H1 (cell line): ENCODE measurements at regions not wholly inside any gene's neighbourhood (a gene's known extent, or its start where the extent isn't known, plus 50 kb on each side); places are given as distances from the start of the nearest gene placed in this dataset.
A peak's percentile ranks its signal among the peaks of the same experiment; 100 is the strongest.

Experiments used
- CTCF ChIA-PET: fragments of 300-600 bp; sonication (Branson Sonifier 250); formaldehyde crosslinking; loops from one replicate; lab custom pipeline; 2021; ENCODE audit not compliant: partially characterized antibody; lab: Charles Lee
- POLR2A ChIA-PET: fragments of 300-600 bp; sonication (Branson Sonifier 250); formaldehyde crosslinking; loops from one replicate; lab custom pipeline; 2021; ENCODE audit warnings: inconsistent platforms; ENCODE audit not compliant: partially characterized antibody; lab: Charles Lee
- DNase-seq, 2 experiments: peaks; one replicate each; pipeline versions ENCODE4 v3.0.0 to v3.0.0-alpha.2; 2010 to 2022; ENCODE audit warnings: low spot score in 2 of 2, low read depth in 1 of 2, mixed read lengths in 1 of 2
- FAIRE-seq: peaks from 2 replicates; lab custom pipeline; 2011; peaks lifted over from hg19 to GRCh38; lab: Jason Lieb, UNC
- H2AFZ ChIP-seq: 2 replicates; pipeline ENCODE4 v1.8.1; 2012; ENCODE audit warnings: low read length, inconsistent platforms
- H2AK5ac ChIP-seq: 2 replicates; pipeline ENCODE4 v1.6.1; 2013; ENCODE audit warnings: low read depth, low read length
- H2BK120ac ChIP-seq: replicated peaks from 2 replicates; pipeline ENCODE3; 2013; ENCODE audit warnings: low read depth, low read length, inconsistent platforms
- H2BK12ac ChIP-seq: 2 replicates; pipeline ENCODE4 v1.6.1; 2013; ENCODE audit warnings: low read depth, low read length
- H2BK15ac ChIP-seq: 2 replicates; pipeline ENCODE4 v1.6.1; 2013; ENCODE audit warnings: low read length
- H2BK20ac ChIP-seq: 2 replicates; pipeline ENCODE4 v1.6.1; 2013; ENCODE audit warnings: low read length
- H2BK5ac ChIP-seq: 2 replicates; pipeline ENCODE4 v1.6.1; 2013; ENCODE audit warnings: low read depth, low read length
- H3K14ac ChIP-seq: 2 replicates; pipeline ENCODE4 v1.6.1; 2013; ENCODE audit warnings: inconsistent platforms; ENCODE audit not compliant: insufficient read length
- H3K18ac ChIP-seq: 2 replicates; pipeline ENCODE4 v1.6.1; 2013; ENCODE audit warnings: low read length; ENCODE audit errors: extremely low read depth
- H3K23ac ChIP-seq: 2 replicates; pipeline ENCODE4 v1.6.1; 2013; ENCODE audit warnings: inconsistent platforms; ENCODE audit not compliant: insufficient read length
- H3K23me2 ChIP-seq: 2 replicates; pipeline ENCODE4 v1.6.1; 2013; ENCODE audit warnings: low read depth, low read length
- H3K27ac ChIP-seq: 2 replicates; pipeline ENCODE4 v1.6.1; 2011; ENCODE audit warnings: low read depth, low read length, inconsistent platforms
- H3K27me3 ChIP-seq, 4 experiments: replicated peaks in 1 of 4; 1 replicate in 1 of 4; 2 replicates in 3 of 4; pipeline versions ENCODE4 v1.6.1 to v1.8.1; 2011 to 2013; ENCODE audit warnings: low read length in 3 of 4, mild to moderate bottlenecking in 3 of 4, inconsistent platforms in 2 of 4, mixed read lengths in 2 of 4, moderate library complexity in 1 of 4; ENCODE audit not compliant: control insufficient read depth in 3 of 4, insufficient read depth in 3 of 4; ENCODE audit errors: extremely low read depth in 1 of 4
- H3K36me3 ChIP-seq, 4 experiments: 2 replicates each; pipeline versions ENCODE4 v1.6.1 to v1.8.1; 2011 to 2013; ENCODE audit warnings: mild to moderate bottlenecking in 4 of 4, low read length in 3 of 4, moderate library complexity in 2 of 4, control low read depth in 1 of 4, inconsistent platforms in 1 of 4; ENCODE audit not compliant: insufficient read depth in 4 of 4, control insufficient read depth in 2 of 4
- H3K4ac ChIP-seq: replicated peaks from 2 replicates; pipeline ENCODE3; 2013; ENCODE audit warnings: low read length, low read depth, mixed read lengths, inconsistent platforms; ENCODE audit not compliant: insufficient read length
- H3K4me1 ChIP-seq, 4 experiments: replicated peaks in 1 of 4; 1 replicate in 1 of 4; 2 replicates in 3 of 4; pipeline versions ENCODE4 v1.6.1 to v1.8.1; 2011 to 2013; ENCODE audit warnings: low read length in 3 of 4, inconsistent platforms in 2 of 4, mixed read lengths in 1 of 4; ENCODE audit not compliant: insufficient read depth in 4 of 4, control insufficient read depth in 3 of 4
- H3K4me2 ChIP-seq, 2 experiments: 2 replicates each; pipeline versions ENCODE4 v1.6.1 to v1.8.1; 2011 to 2013; ENCODE audit warnings: low read depth in 2 of 2, low read length in 2 of 2, control low read depth in 1 of 2, inconsistent platforms in 1 of 2, mild to moderate bottlenecking in 1 of 2; ENCODE audit not compliant: insufficient read depth in 1 of 2
- H3K4me3 ChIP-seq, 4 experiments: fragments of 200-600, 300-600 bp in 1 of 4; sonication (generic), shearing (Covaris generic), sonication (Bioruptor Twin) in 1 of 4; 2 replicates each; pipeline versions ENCODE4 v1.5.1 to v1.8.1; 2011 to 2016; ENCODE audit warnings: low read length in 4 of 4, low read depth in 3 of 4, control low read depth in 2 of 4, inconsistent platforms in 2 of 4, mild to moderate bottlenecking in 2 of 4, mixed read lengths in 1 of 4, moderate library complexity in 1 of 4; ENCODE audit not compliant: insufficient read depth in 2 of 4; ENCODE audit errors: extremely low read depth in 1 of 4
- H3K56ac ChIP-seq: replicated peaks from 2 replicates; pipeline ENCODE3; 2013; ENCODE audit warnings: low read depth, mild to moderate bottlenecking, mixed read lengths, low read length, inconsistent platforms; ENCODE audit not compliant: insufficient read length
- H3K79me1 ChIP-seq: 2 replicates; pipeline ENCODE4 v1.6.1; 2013; ENCODE audit warnings: low read depth, low read length, control low read depth
- H3K79me2 ChIP-seq, 2 experiments: 2 replicates each; pipeline versions ENCODE4 v1.6.1 to v1.8.1; 2012 to 2013; ENCODE audit warnings: low read length in 2 of 2, mild to moderate bottlenecking in 2 of 2, inconsistent platforms in 1 of 2; ENCODE audit not compliant: insufficient read depth in 2 of 2, control insufficient read depth in 1 of 2
- H3K9ac ChIP-seq, 4 experiments: replicated peaks in 1 of 4; 1 replicate in 1 of 4; 2 replicates in 3 of 4; pipeline versions ENCODE4 v1.6.1 to v1.8.1; 2011 to 2013; ENCODE audit warnings: low read depth in 3 of 4, low read length in 3 of 4, control low read depth in 2 of 4, mild to moderate bottlenecking in 2 of 4, moderate library complexity in 2 of 4, inconsistent platforms in 1 of 4; ENCODE audit errors: extremely low read depth in 1 of 4
- H3K9me3 ChIP-seq, 2 experiments: 2 replicates each; pipeline versions ENCODE4 v1.6.1 to v1.8.1; 2012 to 2013; ENCODE audit warnings: mild to moderate bottlenecking in 2 of 2, moderate library complexity in 2 of 2, control low read depth in 1 of 2, inconsistent platforms in 1 of 2, low read depth in 1 of 2, low read length in 1 of 2, mixed read lengths in 1 of 2; ENCODE audit not compliant: insufficient read depth in 2 of 2
- H4K20me1 ChIP-seq, 2 experiments: replicated peaks in 1 of 2; 2 replicates each; pipeline versions ENCODE3 to v1.8.1; 2011 to 2013; ENCODE audit warnings: inconsistent platforms in 2 of 2, low read length in 2 of 2, mild to moderate bottlenecking in 1 of 2; ENCODE audit not compliant: insufficient read depth in 2 of 2, control insufficient read depth in 1 of 2
- H4K5ac ChIP-seq: 2 replicates; pipeline ENCODE4 v1.6.1; 2013; ENCODE audit warnings: low read length, low read depth, mixed read lengths, inconsistent platforms; ENCODE audit not compliant: insufficient read length
- H4K8ac ChIP-seq: 2 replicates; pipeline ENCODE4 v1.8.0; 2013; ENCODE audit warnings: mild to moderate bottlenecking, moderate library complexity, low read length, inconsistent platforms; ENCODE audit not compliant: insufficient read depth; ENCODE audit errors: extremely low read depth
- H4K91ac ChIP-seq: replicated peaks from 2 replicates; pipeline ENCODE3; 2013; ENCODE audit warnings: low read length, mixed read lengths, inconsistent platforms; ENCODE audit not compliant: insufficient read length
- BCL11A ChIP-seq, 2 experiments: IDR thresholded peaks; one replicate each; pipeline ENCODE4 v1.6.1; 2011; ENCODE audit warnings: low read depth in 2 of 2, low read length in 2 of 2, mild to moderate bottlenecking in 2 of 2
- CBX5 ChIP-seq: fragments of 300-800, 300-1000 bp; sonication (generic); IDR thresholded peaks from 2 replicates; pipeline ENCODE4 v1.7.1; 2016; ENCODE audit warnings: antibody characterized with exemption, low read length, low read depth
- CHD2 ChIP-seq: IDR thresholded peaks from 2 replicates; pipeline ENCODE4 v1.6.1; 2012; ENCODE audit warnings: low read length, improper control_type of control experiment
- CTBP2 ChIP-seq: IDR thresholded peaks from 2 replicates; pipeline ENCODE4 v1.7.0; 2011; ENCODE audit warnings: borderline replicate concordance, mild to moderate bottlenecking, moderate library complexity, mixed read lengths, low read length; ENCODE audit not compliant: insufficient read depth, insufficient read length
- FOSL1 ChIP-seq: IDR thresholded peaks from 2 replicates; pipeline ENCODE4 v1.6.1; 2011; ENCODE audit warnings: mild to moderate bottlenecking, low read depth, low read length, moderate library complexity; ENCODE audit not compliant: insufficient read depth
- GTF2F1 ChIP-seq: IDR thresholded peaks from 2 replicates; pipeline ENCODE4 v1.6.1; 2012; ENCODE audit warnings: low read depth, low read length, improper control_type of control experiment, borderline replicate concordance
- JUND ChIP-seq: IDR thresholded peaks from 2 replicates; pipeline ENCODE4 v1.6.1; 2011; ENCODE audit warnings: mild to moderate bottlenecking, improper control_type of control experiment, low read length
- RNF2 ChIP-seq: fragments of 200-900, 300-1000 bp; sonication (generic); IDR thresholded peaks from 2 replicates; pipeline ENCODE4 v1.7.1; 2016; ENCODE audit warnings: borderline replicate concordance, low read depth, mild to moderate bottlenecking, antibody characterized with exemption, low read length; ENCODE audit not compliant: poor library complexity, severe bottlenecking; ENCODE audit errors: missing control alignments
- SUZ12 ChIP-seq: fragments of 200-600 bp; sonication (generic); IDR thresholded peaks from 2 replicates; pipeline ENCODE4 v1.6.1; 2012; ENCODE audit warnings: mild to moderate bottlenecking, inconsistent platforms, low read length, moderate library complexity, mixed read lengths
- TAF1 ChIP-seq: IDR thresholded peaks from 2 replicates; pipeline ENCODE4 v1.6.1; 2011; ENCODE audit warnings: mild to moderate bottlenecking, low read depth, low read length
- WGBS, 2 experiments: shearing (Covaris generic) in 1 of 2; methylation state at CpG; one replicate each; pipeline versions ENCODE4 v1.1.6 to v1.1.7; 2013 to 2015; ENCODE audit warnings: low lambda C conversion rate in 2 of 2, mixed read lengths in 2 of 2, inconsistent platforms in 1 of 2, low coverage in 1 of 2, missing lambda C conversion rate in 1 of 2; ENCODE audit not compliant: insufficient replicate concordance in 2 of 2, insufficient coverage in 1 of 2, insufficient read length in 1 of 2; ENCODE audit errors: extremely low coverage in 1 of 2, missing lambda C conversion rate in 1 of 2; 5-methylcytosine and 5-hydroxymethylcytosine counted together

GRCh38 chr5:71907001-71907588 lies 188.0 kb downstream of the CARTPT start:
- Histone ChIP-seq H3K23ac (no peak overlapping the region), H3K79me1 (no peaks in the 10 kb centered on the region)
- no peak for DNase-seq
- TF ChIP-seq FOSL1 (no peak), BCL11A (IDR thresholded peaks at IDR 0.05; ENCODE audit: low read depth in 2 of 2, low read length in 2 of 2) (no peak), CBX5 (no peak), CHD2 (no peak), JUND (no peak), SUZ12 (no peak), RNF2 (no peak), CTBP2 (no peak), TAF1 (no peak), GTF2F1 (no peak)
- TF ChIP-seq, all 59 proteins: peak for 0
- no peak for FAIRE-seq
- H3K27me3 ChIP-seq = no peaks in the 10 kb centered on the region
- H2AK5ac ChIP-seq = no peak overlapping the region
- 0 out of 2 replicates have a peak overlapping the region, but pooled peaks have one; percentile 40 for H2AFZ ChIP-seq
- no peak overlapping the region for H3K4ac ChIP-seq
- H3K9me3 ChIP-seq = 0 out of 4 replicates have a peak, but pooled peaks cover 0 to 2% of the 10 kb centered on the region in 2 experiments
- no peak overlapping the region for H4K91ac ChIP-seq
- H3K23me2 ChIP-seq = no peaks in the 10 kb centered on the region; the same call in 1 of the 2 replicates
- H2BK20ac ChIP-seq = no peak overlapping the region
- peaks cover 0 to 2% (median 1%) of the 10 kb centered on the region in 4 experiments; a peak in 1 of 7 replicates for H3K4me1 ChIP-seq
- H2BK120ac ChIP-seq = no peak overlapping the region
- no peak overlapping the region for H2BK12ac ChIP-seq
- WGBS, 2 experiments = 93% methylated on average over 3 of the region's 3 CpGs; no CpG with 5 or more reads in 1 of the 2 experiments
- H3K4me2 ChIP-seq = no peak overlapping the region
- CTCF ChIA-PET = no interaction called here
- H3K18ac ChIP-seq = no peak overlapping the region
- H3K9ac ChIP-seq = no peak overlapping the region
- no peak overlapping the region for H3K27ac ChIP-seq
- H2BK5ac ChIP-seq = no peak overlapping the region
- no peak overlapping the region for H3K4me3 ChIP-seq
- no peaks in the 10 kb centered on the region for H4K20me1 ChIP-seq
- H3K36me3 ChIP-seq = no peaks in the 10 kb centered on the region; a peak in 1 of 8 replicates
- H4K8ac ChIP-seq = no peak overlapping the region
- no peaks in the 10 kb centered on the region for H3K79me2 ChIP-seq
- no peak overlapping the region for H3K14ac ChIP-seq
- POLR2A ChIA-PET = no interaction called here
- H2BK15ac ChIP-seq = no peak overlapping the region
- H3K56ac ChIP-seq = no peak overlapping the region
- H4K5ac ChIP-seq = no peak overlapping the region
